ENCODE measurements at regions not wholly inside any gene's neighbourhood (a gene's known extent, or its start where the extent isn't known, plus 50 kb on each side); places are given as distances from the start of the nearest gene placed in this dataset.

GRCh38 chr19:28312269-28312668, 900.7 kb downstream of the UQCRFS1 start:
- SMC1A ChIA-PET (ENCODE audit: uncharacterized antibody, unreplicated experiment) = no interaction called here
- Histone ChIP-seq H2AFZ (ENCODE audit: control insufficient read depth, low read depth, low read length) (no peak overlapping the region), H3K79me2 (ENCODE audit: control insufficient read depth, insufficient read depth, low read length) (no peaks in the 10 kb centered on the region), H3K27ac (ENCODE audit: control insufficient read depth, insufficient read depth) (no peak overlapping the region), H4K20me1 (ENCODE audit: control insufficient read depth, insufficient read depth) (no peaks in the 10 kb centered on the region), H3K4me2 (ENCODE audit: control insufficient read depth, insufficient read depth) (no peak overlapping the region), H3K4me1 (ENCODE audit: control insufficient read depth, insufficient read depth, low read length) (no peaks in the 10 kb centered on the region), H3K27me3 (replicated peaks in 1 of 2; ENCODE audit: control insufficient read depth in 2 of 2, insufficient read depth in 2 of 2, low read length in 1 of 2) (no peaks in the 10 kb centered on the region), H3K9me3 (replicated peaks; ENCODE audit: control insufficient read depth, insufficient read depth, low read length) (no peaks in the 10 kb centered on the region; the same call in 2 of the 3 replicates), H3K4me3 (no peak overlapping the region), H3K36me3 (ENCODE audit: control insufficient read depth in 2 of 2, insufficient read depth in 2 of 2, low read length in 1 of 2) (no peaks in the 10 kb centered on the region), H3K9ac (ENCODE audit: control insufficient read depth, insufficient read depth, low read length) (no peak overlapping the region)
- CTCF ChIA-PET = no interaction called here
- intact Hi-C loops (cut with micrococcal nuclease; ENCODE audit: unreplicated experiment) = no loop called here
- TF ChIP-seq, protein P1, sequence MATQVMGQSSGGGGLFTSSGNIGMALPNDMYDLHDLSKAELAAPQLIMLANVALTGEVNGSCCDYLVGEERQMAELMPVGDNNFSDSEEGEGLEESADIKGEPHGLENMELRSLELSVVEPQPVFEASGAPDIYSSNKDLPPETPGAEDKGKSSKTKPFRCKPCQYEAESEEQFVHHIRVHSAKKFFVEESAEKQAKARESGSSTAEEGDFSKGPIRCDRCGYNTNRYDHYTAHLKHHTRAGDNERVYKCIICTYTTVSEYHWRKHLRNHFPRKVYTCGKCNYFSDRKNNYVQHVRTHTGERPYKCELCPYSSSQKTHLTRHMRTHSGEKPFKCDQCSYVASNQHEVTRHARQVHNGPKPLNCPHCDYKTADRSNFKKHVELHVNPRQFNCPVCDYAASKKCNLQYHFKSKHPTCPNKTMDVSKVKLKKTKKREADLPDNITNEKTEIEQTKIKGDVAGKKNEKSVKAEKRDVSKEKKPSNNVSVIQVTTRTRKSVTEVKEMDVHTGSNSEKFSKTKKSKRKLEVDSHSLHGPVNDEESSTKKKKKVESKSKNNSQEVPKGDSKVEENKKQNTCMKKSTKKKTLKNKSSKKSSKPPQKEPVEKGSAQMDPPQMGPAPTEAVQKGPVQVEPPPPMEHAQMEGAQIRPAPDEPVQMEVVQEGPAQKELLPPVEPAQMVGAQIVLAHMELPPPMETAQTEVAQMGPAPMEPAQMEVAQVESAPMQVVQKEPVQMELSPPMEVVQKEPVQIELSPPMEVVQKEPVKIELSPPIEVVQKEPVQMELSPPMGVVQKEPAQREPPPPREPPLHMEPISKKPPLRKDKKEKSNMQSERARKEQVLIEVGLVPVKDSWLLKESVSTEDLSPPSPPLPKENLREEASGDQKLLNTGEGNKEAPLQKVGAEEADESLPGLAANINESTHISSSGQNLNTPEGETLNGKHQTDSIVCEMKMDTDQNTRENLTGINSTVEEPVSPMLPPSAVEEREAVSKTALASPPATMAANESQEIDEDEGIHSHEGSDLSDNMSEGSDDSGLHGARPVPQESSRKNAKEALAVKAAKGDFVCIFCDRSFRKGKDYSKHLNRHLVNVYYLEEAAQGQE (IDR thresholded peaks at IDR 0.05; ENCODE audit: low read depth, low read length) = no peak
- TF ChIP-seq SREBF2 (IDR thresholded peaks at IDR 0.05; ENCODE audit: low read length) (no peak), ZNF622 (IDR thresholded peaks at IDR 0.05) (no peak), IKZF1 (conservative IDR thresholded peaks at IDR 0.05) (no peak), SREBF1 (IDR thresholded peaks at IDR 0.05; ENCODE audit: low read length) (no peak), JUND (IDR thresholded peaks at IDR 0.05; ENCODE audit: low read depth, low read length) (no peak), ZNF24 (IDR thresholded peaks at IDR 0.05) (no peak), MTA2 (IDR thresholded peaks at IDR 0.05; ENCODE audit: low read depth) (no peak), SMARCA5 (IDR thresholded peaks at IDR 0.05) (no peak), TCF7 (IDR thresholded peaks at IDR 0.05; ENCODE audit: borderline replicate concordance) (no peak), CBFB (IDR thresholded peaks at IDR 0.05; ENCODE audit: low read depth) (no peak), LARP7 (IDR thresholded peaks at IDR 0.05) (no peak), CBX5 (IDR thresholded peaks at IDR 0.05; ENCODE audit: low read depth) (no peak), ZNF207 (IDR thresholded peaks at IDR 0.05; ENCODE audit: borderline replicate concordance) (no peak)
- TF ChIP-seq, protein P2, sequence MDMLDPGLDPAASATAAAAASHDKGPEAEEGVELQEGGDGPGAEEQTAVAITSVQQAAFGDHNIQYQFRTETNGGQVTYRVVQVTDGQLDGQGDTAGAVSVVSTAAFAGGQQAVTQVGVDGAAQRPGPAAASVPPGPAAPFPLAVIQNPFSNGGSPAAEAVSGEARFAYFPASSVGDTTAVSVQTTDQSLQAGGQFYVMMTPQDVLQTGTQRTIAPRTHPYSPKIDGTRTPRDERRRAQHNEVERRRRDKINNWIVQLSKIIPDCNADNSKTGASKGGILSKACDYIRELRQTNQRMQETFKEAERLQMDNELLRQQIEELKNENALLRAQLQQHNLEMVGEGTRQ (IDR thresholded peaks at IDR 0.05; ENCODE audit: borderline replicate concordance, low read depth, low read length) = no peak
- TF ChIP-seq, protein P3, sequence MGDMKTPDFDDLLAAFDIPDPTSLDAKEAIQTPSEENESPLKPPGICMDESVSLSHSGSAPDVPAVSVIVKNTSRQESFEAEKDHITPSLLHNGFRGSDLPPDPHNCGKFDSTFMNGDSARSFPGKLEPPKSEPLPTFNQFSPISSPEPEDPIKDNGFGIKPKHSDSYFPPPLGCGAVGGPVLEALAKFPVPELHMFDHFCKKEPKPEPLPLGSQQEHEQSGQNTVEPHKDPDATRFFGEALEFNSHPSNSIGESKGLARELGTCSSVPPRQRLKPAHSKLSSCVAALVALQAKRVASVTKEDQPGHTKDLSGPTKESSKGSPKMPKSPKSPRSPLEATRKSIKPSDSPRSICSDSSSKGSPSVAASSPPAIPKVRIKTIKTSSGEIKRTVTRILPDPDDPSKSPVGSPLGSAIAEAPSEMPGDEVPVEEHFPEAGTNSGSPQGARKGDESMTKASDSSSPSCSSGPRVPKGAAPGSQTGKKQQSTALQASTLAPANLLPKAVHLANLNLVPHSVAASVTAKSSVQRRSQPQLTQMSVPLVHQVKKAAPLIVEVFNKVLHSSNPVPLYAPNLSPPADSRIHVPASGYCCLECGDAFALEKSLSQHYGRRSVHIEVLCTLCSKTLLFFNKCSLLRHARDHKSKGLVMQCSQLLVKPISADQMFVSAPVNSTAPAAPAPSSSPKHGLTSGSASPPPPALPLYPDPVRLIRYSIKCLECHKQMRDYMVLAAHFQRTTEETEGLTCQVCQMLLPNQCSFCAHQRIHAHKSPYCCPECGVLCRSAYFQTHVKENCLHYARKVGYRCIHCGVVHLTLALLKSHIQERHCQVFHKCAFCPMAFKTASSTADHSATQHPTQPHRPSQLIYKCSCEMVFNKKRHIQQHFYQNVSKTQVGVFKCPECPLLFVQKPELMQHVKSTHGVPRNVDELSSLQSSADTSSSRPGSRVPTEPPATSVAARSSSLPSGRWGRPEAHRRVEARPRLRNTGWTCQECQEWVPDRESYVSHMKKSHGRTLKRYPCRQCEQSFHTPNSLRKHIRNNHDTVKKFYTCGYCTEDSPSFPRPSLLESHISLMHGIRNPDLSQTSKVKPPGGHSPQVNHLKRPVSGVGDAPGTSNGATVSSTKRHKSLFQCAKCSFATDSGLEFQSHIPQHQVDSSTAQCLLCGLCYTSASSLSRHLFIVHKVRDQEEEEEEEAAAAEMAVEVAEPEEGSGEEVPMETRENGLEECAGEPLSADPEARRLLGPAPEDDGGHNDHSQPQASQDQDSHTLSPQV (IDR thresholded peaks at IDR 0.05) = no peak
- ATAC-seq (no peak), FAIRE-seq (no peak), DNase-seq (ENCODE audit: low read depth, low spot score) (no peak)
- in situ Hi-C loops (cut with MboI) = no loop called here
- WGBS (ENCODE audit: insufficient coverage, insufficient replicate concordance, low lambda C conversion rate, missing lambda C conversion rate) = 55% methylated on average over 8 of the region's 8 CpGs
- no TSS peak for BruUV-seq (replicated peaks)
- RAD21 ChIA-PET (ENCODE audit: unreplicated experiment) = no interaction called here
- POLR2A ChIA-PET = no interaction called here
